Natural killer cell treated with Interleukin-12 subunit alpha and Interleukin-12 subunit beta and Interleukin-15 and Interleukin-18, amount 100 ng/mL, for 72 hours (primary cell): ENCODE measurements at regions not wholly inside any gene's neighbourhood (a gene's known extent, or its start where the extent isn't known, plus 50 kb on each side); places are given as distances from the start of the nearest gene placed in this dataset.

Source experiments
- ATAC-seq, 2 donors: fragments of 150-1000 bp; cut with Tn5 transposase in 1 of 2; sonication (Bioruptor Pico), chemical (Tn5 transposase) in 1 of 2; 2 replicates each; pipeline ENCODE4 v1.10.0; 2021
- DNase-seq: peaks from one replicate; pipeline ENCODE4 v3.0.0; 2022; ENCODE audit warnings: low spot score
- H3K27ac Mint-ChIP-seq, 2 donors: 1 replicate in 1 of 2; 2 replicates in 1 of 2; pipeline ENCODE4 v1.8.0; 2022; ENCODE audit warnings: mixed read lengths in 2 of 2, mild to moderate bottlenecking in 1 of 2, moderate library complexity in 1 of 2
- H3K27me3 Mint-ChIP-seq, 2 donors: 1 replicate in 1 of 2; 2 replicates in 1 of 2; pipeline ENCODE4 v1.8.0; 2022; ENCODE audit warnings: mixed read lengths in 2 of 2
- H3K36me3 Mint-ChIP-seq: one replicate; pipeline ENCODE4 v1.8.0; 2022; ENCODE audit warnings: mixed read lengths
- H3K4me1 Mint-ChIP-seq, 2 donors: 1 replicate in 1 of 2; 2 replicates in 1 of 2; pipeline ENCODE4 v1.8.0; 2022; ENCODE audit warnings: low read depth in 2 of 2, mixed read lengths in 2 of 2, mild to moderate bottlenecking in 1 of 2
- H3K4me3 Mint-ChIP-seq: one replicate; pipeline ENCODE4 v1.8.0; 2022; ENCODE audit warnings: mixed read lengths
- H3K9me3 Mint-ChIP-seq: 2 replicates; pipeline ENCODE4 v1.8.0; 2022; ENCODE audit warnings: mixed read lengths

DNA sequence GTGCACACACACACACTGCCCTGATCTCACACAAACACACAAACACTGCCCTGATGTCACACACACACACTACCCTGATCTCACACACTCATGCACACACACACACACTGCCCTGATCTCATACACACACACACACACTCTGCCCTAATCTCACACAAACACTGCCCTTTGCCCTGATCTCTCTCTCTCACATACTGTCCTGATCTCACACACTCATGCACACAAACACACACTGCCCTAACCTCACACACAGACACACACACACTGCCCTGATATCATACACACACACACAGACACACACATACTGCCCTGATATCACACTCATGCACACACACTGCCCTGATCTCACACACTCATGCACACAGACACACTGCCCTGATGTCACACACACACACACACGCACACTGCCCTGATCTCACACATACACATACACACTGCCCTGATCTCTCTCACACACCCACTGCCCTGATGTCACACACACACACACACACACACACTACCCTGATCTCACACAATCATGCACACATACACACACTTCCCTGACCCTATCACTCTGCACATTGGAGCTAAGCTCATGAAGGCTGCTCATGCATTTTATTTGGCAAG, 97.6 kb upstream of the DIO3 start:
- ATAC-seq = peak in 1 of 2 donors; percentile 33
- H3K4me3 Mint-ChIP-seq = no peak overlapping the region
- H3K27me3 Mint-ChIP-seq = peaks cover 10 to 14% of the 10 kb centered on the region in 2 donors
- H3K36me3 Mint-ChIP-seq = no peaks in the 10 kb centered on the region
- H3K27ac Mint-ChIP-seq = no peak overlapping the region
- DNase-seq = no peak
- no peaks in the 10 kb centered on the region for H3K9me3 Mint-ChIP-seq
- no peaks in the 10 kb centered on the region for H3K4me1 Mint-ChIP-seq

DNA sequence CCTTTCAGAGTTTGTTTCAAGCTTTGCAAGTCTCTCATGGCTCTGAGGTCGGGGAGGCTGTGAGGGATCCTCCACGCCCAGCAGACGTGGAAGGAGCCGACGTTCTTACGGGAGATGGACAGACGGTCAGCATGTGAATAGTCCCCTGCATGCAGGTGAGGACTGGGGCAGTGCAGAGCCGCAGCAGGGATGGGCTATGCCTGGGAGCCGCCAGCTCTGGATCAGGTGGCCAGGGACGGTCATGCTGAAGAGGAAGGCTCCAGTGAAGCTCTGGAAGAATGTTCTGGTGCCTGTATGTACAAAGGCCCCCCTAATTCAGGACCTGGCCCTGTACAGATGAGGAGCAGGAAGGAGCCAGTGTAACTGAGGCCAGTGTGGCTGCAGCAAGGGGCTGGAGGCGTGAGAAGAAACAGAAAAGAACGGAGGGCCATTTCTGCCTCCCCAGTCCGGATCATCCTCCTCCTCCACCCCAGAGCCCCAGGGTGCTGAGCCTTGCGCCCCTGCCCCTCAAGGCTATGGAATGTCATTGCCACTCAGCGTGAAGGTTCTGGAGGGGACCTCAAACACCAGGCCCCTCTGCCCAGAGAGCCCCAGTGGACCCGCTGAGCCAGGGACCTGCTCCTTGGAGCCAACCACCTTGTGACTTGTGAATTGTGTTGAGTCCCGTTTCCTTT, 96.8 kb upstream of the DIO3 start:
- Mint-ChIP-seq H3K27ac (no peak overlapping the region), H3K9me3 (no peaks in the 10 kb centered on the region), H3K4me1 (no peaks in the 10 kb centered on the region), H3K36me3 (no peaks in the 10 kb centered on the region), H3K27me3 (peaks cover 10 to 14% of the 10 kb centered on the region in 2 donors), H3K4me3 (no peak overlapping the region)
- ATAC-seq (no peak), DNase-seq (no peak)

DNA sequence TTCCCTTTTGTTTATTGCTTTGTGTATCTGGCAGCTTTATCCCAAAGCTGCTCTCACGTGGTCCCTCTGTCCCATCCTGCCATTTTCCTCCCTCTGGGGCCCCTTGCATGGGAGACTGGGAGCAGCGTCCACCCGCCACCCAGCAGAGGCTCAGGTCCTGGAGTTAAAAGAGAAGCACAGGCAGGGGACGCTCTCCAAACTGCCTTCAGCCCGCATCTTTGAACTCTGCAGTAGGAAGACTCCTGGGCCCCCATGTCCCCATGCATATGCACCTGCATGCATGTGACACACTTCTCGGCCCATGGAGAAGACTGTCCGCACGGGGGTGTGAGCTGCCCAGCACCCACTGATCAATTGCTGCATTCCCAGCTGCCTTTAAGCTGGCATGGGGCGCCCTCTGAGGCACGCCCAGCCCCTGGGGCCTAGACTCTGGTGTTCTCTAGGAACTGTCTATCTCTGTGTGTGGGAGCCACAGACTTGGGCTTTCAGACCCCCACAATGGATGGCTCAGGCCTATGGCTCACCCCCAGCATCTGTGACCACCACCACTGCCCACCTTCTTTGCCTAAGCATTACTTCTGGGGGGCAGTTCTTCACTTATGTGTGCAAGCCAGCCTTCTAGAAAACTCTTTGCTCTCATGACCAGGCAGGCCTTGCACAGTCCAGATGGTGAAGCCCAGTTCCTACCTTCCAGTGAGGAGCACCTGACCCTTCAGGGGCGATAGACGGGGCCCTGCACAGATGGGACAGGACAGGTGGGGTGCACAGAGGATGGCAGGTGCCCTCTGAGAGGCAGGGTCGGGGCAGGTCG, 96.1 kb upstream of the DIO3 start:
- H3K9me3 Mint-ChIP-seq = no peaks in the 10 kb centered on the region
- peaks cover 10 to 12% of the 10 kb centered on the region in 2 donors for H3K27me3 Mint-ChIP-seq
- H3K27ac Mint-ChIP-seq = no peak overlapping the region
- H3K36me3 Mint-ChIP-seq = no peaks in the 10 kb centered on the region
- no peak overlapping the region for H3K4me3 Mint-ChIP-seq
- DNase-seq (no peak), ATAC-seq (no peak)
- no peaks in the 10 kb centered on the region for H3K4me1 Mint-ChIP-seq

DNA sequence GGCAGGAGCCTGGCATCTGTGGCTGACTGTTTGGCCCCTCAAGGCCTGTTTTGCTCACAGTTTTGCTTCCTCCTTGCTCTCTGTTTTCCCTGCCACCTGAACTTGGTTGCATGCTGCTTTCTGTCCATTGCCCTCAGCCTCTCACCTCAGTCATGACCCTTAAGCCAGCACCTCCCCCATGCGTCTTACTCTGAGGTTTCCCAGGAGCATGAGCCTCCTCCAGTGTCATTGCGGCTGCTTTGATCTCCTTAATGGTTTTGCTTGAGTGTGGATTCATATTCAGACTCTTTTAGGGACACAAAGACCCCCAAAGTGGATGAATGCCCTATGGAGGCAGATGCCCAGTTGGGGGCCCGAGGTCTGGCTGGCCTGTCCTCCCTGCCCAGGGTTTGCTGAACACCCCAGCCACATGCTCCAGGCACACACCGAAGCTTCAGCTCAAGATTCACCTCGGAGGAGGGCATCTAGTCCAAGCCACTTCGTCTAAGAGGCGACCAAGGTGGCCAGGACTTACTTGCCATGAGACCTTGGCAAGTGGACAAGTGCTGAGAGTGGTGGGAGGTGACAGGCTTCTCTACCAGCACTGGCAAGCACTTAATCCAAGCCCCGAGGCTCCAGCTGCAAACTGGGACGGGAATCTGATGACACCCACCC, 95.4 kb upstream of the DIO3 start:
- H3K4me1 Mint-ChIP-seq = no peaks in the 10 kb centered on the region
- H3K36me3 Mint-ChIP-seq = no peaks in the 10 kb centered on the region
- ATAC-seq (no peak), DNase-seq (no peak)
- no peak overlapping the region for H3K4me3 Mint-ChIP-seq
- no peaks in the 10 kb centered on the region for H3K9me3 Mint-ChIP-seq
- H3K27ac Mint-ChIP-seq = no peak overlapping the region
- H3K27me3 Mint-ChIP-seq = peaks cover 5 to 6% of the 10 kb centered on the region in 2 donors

DNA sequence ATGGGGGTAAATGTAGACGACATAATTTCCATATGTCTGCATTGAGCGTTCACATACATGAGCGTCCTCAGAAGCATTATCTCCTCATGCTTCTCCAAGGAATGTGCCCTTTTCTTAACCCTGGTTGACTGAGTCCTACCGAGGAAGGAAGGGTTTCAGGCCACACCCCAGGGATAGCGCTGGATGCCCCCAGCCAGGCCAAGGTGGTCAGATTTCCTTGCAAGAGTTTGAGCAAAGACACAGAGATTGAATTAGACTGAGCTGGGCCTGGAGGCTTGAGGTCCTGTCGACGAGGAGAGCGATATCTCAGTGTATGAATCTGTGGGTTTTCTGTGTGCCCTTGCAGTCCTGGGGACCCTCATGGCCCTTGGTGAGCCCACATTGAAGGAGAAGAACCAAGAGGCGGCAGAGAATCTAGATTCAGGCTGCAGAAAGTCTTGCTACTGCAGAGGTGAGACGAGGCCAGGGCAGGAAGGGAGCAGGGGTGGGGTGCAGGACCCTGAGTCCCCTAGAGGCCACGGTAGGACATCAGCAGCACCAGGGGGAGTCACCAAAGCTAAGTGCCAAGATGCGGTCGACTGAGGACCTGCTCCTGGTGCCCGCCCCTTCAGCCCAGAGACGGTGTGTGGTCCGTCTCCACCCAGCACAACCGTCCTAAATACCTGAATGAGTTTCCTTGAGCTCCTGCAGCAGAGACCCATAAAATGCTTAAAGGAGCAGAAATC, 94.7 kb upstream of the DIO3 start:
- no peaks in the 10 kb centered on the region for H3K4me1 Mint-ChIP-seq
- peaks cover 0 to 8% of the 10 kb centered on the region in 2 donors for H3K27me3 Mint-ChIP-seq
- no peak overlapping the region for H3K27ac Mint-ChIP-seq
- H3K9me3 Mint-ChIP-seq = no peaks in the 10 kb centered on the region
- H3K4me3 Mint-ChIP-seq = no peak overlapping the region
- no peak for DNase-seq
- H3K36me3 Mint-ChIP-seq = no peaks in the 10 kb centered on the region
- ATAC-seq = no peak

DNA sequence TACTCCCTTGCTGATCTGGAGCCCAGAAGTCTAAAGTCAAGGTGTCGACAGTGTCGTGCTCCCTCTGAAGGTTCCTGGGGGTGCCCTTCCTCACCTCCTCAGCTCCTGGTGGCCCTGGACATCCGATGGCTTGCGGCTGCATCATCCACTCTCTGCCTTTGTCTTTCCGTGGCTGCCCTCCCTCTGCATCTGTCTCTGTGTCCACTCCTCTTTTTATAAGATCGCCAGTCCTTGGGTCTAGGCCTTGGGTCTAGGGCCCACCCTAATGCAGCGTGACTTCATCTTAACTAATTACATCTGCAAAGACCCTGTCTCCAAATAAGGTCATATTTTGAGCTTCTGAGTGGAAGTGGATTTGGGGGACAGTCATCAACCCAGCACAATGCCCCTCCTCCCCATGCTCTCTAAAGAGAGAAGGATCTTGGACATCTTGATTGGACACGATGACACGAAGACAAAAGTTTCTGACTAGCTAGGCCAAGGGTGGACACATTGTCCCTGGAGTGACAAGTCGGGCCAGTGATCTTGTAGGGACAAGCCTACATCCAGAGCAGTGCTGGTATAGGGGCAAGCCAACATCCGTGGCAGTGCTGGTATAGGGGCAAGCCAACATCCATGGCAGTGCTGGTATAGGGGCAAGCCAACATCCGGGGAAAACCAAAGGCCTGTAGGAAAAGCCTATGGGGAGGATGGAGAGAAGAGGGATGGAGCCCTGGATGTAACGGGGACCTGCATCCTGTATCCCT, 93.9 kb upstream of the DIO3 start:
- ATAC-seq (no peak), DNase-seq (no peak)
- Mint-ChIP-seq H3K4me1 (no peaks in the 10 kb centered on the region), H3K9me3 (no peaks in the 10 kb centered on the region), H3K27ac (no peak overlapping the region), H3K36me3 (no peaks in the 10 kb centered on the region), H3K27me3 (peaks cover 0 to 9% of the 10 kb centered on the region in 2 donors), H3K4me3 (no peak overlapping the region)

DNA sequence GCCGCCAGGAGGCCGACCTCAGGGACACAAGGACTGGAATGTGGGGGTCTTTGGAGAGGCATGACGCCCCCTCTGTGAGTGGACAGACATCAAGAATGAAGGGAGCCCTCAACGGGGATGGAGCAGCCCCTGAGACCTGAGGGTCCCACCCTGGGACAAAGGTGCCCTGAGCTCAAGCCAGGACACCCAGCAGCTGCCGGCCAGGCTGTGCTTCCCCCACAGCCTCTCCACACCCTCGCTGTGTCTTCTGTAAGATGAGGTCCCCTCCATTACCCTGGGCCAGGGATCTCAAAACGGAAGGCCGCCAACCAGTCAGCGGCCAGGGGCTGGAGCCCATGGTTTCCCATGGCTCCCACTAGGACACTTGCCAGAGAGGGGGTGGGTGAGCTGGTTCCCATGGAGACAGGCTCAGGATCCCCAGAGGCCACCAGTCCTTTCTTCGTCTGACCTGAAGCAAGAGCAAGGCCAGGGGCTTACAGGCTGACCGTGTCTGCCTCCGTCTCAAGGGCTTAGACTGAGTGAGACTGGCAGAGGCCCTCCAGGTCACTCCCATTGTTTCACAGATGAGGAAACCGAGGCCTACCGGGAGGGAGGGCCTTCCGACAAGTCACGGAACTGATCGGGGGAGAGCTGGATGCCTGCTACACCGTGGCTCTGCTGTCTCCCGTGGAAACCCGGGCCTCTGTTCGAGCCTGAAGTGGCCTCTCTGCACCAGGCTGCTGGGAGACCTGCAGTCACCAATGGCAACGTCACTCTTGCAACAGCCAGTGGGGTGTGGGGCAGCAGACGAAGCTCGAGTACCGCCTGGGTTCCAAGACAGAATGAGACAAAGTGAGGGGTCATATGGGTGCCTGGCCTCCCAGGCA, 91.7 kb upstream of the DIO3 start:
- H3K27ac Mint-ChIP-seq = no peak overlapping the region
- H3K27me3 Mint-ChIP-seq = peaks cover 0 to 9% of the 10 kb centered on the region in 2 donors
- no peaks in the 10 kb centered on the region for H3K9me3 Mint-ChIP-seq

DNA sequence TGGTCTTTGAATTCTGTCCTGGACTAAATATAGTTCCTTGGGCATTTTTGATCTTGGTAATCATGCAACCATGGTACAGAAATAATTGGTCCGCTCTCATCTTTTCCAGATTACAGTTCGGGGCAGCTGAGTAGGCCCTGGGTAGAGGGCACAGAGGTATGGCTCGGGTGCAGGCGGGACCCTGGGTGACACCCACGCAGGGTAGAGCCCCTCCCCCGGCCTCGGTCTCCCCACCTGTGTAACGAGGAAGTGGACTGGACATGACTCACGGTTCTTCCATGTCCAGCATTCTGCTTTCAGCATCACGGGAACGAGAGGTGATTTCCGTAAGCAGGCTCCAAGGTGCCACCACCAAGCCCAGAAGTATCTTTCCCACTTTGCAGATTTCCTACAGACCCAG, 91.0 kb upstream of the DIO3 start:
- ATAC-seq = no peak
- no peaks in the 10 kb centered on the region for H3K36me3 Mint-ChIP-seq
- DNase-seq = no peak

More for the DNA sequence above, 91.7 kb upstream of the DIO3 start:
- ATAC-seq = no peak
- DNase-seq = no peak
- no peak overlapping the region for H3K4me3 Mint-ChIP-seq
- no peaks in the 10 kb centered on the region for H3K4me1 Mint-ChIP-seq
- no peaks in the 10 kb centered on the region for H3K36me3 Mint-ChIP-seq

DNA sequence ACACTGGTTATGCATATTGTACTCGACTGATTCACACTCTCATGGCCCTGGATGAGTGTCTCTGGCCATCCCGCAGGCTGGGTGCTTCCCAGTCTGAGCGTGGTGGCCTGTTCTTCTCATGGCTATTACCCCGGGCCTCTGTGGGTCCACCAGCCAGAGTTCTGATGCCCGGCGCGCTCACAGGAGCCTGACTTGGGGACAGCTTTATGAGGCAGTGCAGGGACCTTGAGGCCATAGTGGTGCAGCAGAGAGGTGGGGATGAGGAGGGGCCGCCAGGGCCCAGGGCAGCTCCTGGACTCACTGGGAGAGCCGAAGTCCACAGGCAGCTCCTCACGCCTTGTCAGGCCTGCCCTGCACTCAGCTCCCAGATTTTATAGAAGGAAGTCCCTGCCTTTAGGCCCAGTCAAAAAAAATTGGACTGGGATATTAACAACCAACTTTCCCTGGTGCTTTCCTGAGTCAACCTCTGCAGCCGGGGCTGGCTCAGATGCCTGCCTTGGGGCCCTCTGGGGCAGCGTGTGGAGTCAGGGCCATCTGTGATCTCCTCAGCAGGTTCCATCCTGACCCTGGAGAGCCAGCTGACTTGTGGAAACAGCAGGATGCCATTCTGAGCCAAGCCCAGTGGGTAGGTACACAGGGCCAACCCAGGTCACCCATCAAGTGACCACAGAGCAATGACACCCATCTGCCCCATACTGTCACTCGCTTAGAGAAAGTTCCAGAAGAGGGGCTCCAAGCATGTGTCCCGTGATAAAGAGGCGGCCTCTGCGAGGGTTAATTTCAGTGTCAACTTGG, 89.4 kb upstream of the DIO3 start:
- ATAC-seq (no peak), DNase-seq (no peak)
- peaks cover 7 to 13% of the 10 kb centered on the region in 2 donors for H3K27me3 Mint-ChIP-seq
- H3K27ac Mint-ChIP-seq = no peak overlapping the region
- H3K36me3 Mint-ChIP-seq = no peaks in the 10 kb centered on the region
- H3K4me3 Mint-ChIP-seq = no peak overlapping the region
- no peaks in the 10 kb centered on the region for H3K9me3 Mint-ChIP-seq
- no peaks in the 10 kb centered on the region for H3K4me1 Mint-ChIP-seq

More for the DNA sequence above, 91.0 kb upstream of the DIO3 start:
- no peaks in the 10 kb centered on the region for H3K4me1 Mint-ChIP-seq
- H3K4me3 Mint-ChIP-seq = no peak overlapping the region
- H3K27ac Mint-ChIP-seq = no peak overlapping the region
- H3K27me3 Mint-ChIP-seq = peaks cover 0 to 9% of the 10 kb centered on the region in 2 donors
- no peaks in the 10 kb centered on the region for H3K9me3 Mint-ChIP-seq

DNA sequence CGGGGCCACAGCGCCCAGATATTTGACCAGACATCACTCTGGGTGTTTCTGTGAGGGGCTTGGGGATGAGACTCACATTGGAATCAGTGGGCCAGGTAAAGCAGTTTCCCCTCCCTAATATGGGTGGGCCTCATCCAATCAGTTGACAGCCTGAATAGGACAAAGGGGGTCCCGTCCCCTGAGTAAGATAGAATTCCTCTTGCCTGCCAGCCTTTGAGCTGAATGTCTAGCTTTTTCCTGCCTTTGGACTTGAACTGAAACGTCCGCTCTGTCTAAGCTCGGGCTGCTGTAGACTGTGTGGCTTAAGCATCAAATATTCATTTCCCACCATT, 88.8 kb upstream of the DIO3 start:
- Mint-ChIP-seq H3K27ac (no peak overlapping the region), H3K36me3 (no peaks in the 10 kb centered on the region), H3K27me3 (peaks cover 9% of the 10 kb centered on the region in 2 donors), H3K9me3 (no peaks in the 10 kb centered on the region), H3K4me1 (no peaks in the 10 kb centered on the region), H3K4me3 (no peak overlapping the region)
- no peak for ATAC-seq
- DNase-seq = no peak

DNA sequence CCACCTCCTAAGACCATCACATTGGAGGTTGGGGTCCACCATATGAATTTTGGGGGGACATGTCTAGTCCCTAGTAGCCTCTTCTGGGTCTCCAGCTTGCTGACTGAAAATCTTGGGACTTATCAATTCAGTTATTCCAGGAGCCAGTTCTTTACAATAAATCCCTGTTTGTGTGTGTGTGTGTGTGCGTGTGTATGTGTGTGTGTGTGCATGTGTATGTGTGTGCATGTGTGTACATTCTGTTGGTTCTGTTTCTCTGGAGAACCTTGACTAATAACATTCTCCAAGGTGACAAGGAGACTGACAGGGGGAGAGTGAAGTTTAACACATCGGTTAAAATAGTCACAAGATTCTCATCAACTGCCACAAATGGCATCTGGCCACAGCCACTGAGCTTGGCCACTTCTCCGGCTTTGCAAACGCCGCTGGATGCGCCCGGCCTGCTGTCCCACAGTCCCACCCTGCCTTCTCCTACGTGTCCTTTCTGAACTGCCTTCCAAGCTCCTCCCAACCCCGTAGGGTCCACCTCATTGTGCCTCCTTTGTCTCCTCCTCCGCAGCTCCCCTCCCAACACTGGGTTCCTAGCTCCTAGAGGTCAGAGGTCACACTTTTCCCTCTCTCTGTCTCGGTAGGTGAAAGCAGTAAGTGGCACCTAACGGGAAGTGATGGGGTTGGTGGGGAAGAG, 88.1 kb upstream of the DIO3 start:
- H3K27ac Mint-ChIP-seq = no peak overlapping the region
- no peak overlapping the region for H3K4me3 Mint-ChIP-seq
- H3K4me1 Mint-ChIP-seq = no peaks in the 10 kb centered on the region
- ATAC-seq (no peak), DNase-seq (no peak)
- H3K36me3 Mint-ChIP-seq = no peaks in the 10 kb centered on the region
- no peaks in the 10 kb centered on the region for H3K9me3 Mint-ChIP-seq
- peaks cover 7 to 9% of the 10 kb centered on the region in 2 donors for H3K27me3 Mint-ChIP-seq
